NCI-H2171 (cell line): ENCODE measurements at regions not wholly inside any gene's neighbourhood (a gene's known extent, or its start where the extent isn't known, plus 50 kb on each side); places are given as distances from the start of the nearest gene placed in this dataset.

Experiments used
- DNase-seq: peaks from one replicate; lab custom pipeline; 2025; lab: John Stamatoyannopoulos, UW

DNA sequence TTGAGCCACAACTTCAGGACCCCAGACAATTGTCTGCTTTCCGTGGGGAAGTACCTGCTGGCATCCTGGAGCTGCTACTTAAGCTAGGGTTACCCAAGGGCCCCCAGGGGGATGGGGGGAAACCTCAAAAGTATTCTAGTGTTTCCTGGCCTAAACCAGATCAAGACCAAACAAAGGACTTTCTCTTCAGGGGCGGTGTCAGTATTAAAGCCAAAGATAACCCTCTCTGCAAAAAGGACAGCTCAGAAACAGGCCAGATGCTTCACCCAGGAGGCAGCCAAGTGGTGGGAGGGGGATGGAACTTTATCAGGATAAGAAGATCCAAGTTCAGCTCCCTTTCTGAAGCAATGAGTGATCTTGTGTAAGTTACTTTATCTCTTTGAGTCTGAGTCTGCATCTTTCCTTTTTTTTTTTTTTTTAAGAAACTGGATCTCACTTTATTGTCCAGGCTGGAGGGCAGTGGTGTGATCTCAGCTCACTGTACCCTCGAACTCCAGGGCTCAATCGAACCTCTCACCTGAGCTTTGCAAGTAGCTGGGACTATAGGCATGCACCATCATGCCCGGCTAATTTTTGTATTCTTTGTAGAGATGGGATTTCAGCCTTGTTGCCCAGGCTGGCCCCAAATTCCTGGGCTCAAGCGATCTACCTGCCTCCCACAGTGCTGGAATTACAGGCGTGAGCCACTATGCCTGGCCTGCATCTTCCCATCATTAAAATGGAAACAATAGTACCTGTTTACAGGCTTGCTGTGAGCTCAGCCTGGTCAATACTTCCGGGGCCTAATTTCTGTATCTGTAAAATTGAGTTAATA is 151.8 kb upstream of the PTPRM start:
- no peak for DNase-seq

DNA sequence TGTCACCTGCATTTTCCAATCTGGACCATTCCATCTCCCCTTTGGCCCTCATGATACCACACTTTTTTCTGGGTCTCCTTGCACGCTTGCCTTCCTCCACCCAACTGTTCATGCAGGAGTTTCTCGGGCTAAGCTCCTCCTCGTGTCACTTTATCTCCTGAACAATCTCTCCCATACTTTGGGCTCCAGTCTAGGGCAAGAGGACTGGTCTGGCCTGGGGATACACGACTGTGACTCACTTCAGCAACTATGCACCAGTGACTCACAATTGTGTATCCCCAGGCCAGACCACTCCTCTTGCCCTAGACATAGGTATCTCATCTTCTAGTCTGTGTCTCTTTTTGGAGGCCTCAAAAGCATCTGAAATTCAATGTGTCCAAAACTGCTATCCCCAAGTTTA is 149.4 kb upstream of the PTPRM start:
- DNase-seq: no peak

DNA sequence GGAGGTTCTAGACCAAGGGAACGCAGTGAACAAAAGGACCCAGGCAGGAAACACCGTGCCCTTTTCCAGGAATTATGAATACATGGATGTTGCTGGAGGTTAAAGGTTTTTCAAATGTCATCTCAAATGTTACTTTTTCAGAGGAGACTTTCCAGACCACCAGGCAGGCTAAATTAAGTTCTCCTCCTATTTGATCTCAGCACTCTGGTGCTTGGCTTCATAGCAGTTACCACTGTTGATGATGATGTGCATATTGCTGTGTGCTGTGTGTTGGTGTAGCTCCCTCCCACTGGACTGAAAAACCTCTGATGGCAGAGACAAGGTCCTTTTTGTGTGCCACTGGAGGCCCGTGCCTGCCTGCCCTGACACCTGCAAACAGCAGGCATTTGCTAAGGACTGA is 137.3 kb upstream of the PTPRM start:
- no peak for DNase-seq

DNA sequence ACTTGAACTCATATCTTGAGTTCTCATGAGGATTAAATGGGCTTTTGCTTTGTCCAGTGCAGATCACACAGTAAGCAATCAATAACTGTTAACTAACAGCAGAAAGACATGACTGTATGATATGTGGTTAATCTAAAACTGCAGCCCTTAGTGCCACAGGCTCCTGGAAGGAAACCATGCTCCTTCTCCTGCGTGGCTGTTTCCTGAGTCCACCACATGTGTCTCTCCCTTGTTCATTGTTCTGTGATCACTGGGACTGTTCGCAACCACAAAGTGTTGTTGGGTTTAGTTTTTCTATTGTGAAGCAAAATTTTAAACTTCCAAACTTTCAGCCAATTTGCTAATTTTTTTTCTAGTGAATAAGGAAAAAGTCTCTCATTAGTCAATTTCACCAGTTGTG is 130.9 kb upstream of the PTPRM start:
- DNase-seq: no peak

DNA sequence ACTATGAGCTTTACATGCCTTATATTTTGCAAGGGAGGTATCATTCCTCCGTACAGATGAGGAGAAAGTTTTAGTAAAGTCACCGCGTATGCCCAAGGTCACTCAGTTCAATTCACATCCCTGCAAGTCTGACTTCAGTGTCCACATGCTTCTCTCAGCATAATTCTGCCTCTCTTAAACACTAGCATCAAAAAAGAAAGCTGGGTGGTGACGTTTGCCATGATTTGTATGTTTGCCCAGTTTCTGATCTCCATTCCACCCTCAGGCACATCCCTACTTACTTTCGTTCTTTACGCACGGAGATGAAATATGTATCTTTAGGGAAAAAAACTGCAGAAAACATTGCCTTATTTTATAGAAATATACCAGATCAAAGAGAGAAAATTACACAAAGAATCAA is 129.2 kb upstream of the PTPRM start:
- DNase-seq: no peak

DNA sequence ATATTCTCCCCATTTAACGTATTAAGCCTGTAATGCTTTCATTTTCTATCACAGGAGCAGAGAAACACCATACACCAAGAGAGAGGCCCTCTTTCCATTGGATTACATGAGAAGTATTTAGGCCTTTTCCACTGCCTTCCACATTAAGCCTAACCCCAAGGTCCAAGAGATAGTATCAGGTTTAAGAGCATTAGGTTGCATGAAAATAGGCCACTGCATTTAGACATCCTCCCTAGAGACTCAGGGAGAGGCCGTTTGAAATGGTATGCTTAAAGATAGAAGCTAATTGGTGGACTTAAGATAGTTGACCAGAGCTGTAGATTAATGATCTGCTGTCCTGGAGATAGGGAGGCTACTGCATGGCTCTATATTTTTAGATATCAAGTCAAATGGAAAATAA is 128.5 kb upstream of the PTPRM start:
- DNase-seq: no peak

DNA sequence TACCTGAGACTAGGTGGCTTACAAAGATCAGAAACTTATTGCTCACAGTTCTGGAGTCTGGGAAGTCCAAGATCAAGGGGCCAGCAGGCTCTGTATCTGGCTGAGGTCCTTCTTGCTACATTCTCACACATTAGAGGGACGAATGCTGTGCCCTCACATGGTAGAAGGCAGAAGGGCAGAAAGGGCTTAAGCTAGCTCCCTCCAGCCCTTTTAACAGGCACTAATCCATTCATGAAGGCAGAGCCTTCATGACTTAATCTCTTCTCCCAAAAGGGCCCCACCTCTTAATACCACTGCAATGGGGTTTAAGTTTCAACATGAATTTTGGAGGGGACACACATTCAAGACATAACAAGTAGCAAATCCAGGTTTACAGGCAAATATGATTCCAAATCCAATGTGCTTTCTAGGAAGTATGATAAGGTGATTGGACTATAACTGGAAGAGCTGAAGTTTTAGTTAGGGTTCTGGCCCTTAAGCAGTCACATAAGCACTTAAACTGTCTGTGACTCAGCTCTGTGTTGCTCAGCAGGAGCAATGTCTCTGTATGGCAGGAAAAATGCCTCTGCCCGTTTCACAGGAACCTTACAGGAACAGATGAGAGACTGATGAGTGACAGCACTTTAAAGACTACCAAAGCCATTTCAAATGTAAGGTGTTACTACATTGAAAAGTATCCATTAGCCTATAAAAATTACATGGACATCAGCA is 119.6 kb upstream of the PTPRM start:
- no peak for DNase-seq

DNA sequence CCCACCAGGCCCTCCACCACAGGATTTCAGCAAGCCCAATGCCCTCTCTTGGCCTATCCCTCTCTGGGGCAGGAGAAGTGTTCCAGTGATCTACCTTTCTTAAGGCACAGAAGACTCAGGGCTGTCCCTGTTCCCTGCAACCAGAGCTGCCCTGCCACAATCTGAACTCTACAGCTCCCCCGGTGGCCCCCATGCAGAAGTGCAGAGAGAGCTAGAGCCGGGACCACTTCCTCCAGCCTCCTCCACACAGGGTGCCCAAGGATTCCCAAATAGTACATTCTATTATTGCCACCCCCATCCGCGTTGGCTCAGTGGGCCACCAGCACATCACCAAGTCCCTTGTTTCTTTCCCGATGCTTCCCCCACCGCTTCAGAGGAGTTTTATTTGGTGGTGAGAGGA is 114.8 kb upstream of the PTPRM start:
- DNase-seq: peak; percentile 6

DNA sequence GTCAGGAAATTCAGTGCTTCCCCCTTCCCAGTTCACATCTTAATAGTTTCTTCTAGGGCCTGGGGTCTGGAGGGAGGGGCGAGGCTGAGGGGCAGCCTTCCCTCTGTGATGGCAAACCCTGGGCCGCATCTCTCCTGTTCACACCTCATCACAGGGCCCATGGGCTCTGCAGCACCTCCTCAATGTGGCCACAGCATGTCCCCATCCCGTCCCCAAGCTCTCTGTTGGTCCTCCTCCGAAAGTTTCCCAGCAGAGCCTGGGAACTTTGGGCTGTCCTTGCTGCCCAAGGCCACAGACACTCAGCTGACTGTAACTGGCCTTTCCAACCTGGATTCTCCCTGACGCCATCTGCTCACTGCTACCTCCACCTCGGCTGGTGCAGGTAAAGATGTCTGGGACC is 112.7 kb upstream of the PTPRM start:
- DNase-seq: no peak

DNA sequence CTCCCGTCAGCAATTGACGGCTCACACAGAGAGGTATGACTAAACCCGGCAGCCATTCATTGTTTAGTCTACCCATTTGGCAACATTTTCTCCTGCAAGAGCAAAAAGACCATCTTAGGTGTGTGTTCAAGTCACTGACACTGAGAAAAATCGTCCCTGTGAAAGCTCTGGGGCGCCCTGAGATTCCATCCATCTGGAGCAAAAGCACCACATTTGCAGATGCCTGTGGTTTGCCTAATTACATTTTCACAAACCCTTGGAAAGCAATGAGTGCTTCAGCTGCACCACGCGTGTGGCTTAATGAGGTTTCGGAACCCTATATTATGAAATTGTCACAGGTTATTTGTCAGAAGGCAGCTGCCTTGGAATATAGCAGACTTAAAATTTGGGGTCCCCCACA is 110.7 kb upstream of the PTPRM start:
- no peak for DNase-seq

DNA sequence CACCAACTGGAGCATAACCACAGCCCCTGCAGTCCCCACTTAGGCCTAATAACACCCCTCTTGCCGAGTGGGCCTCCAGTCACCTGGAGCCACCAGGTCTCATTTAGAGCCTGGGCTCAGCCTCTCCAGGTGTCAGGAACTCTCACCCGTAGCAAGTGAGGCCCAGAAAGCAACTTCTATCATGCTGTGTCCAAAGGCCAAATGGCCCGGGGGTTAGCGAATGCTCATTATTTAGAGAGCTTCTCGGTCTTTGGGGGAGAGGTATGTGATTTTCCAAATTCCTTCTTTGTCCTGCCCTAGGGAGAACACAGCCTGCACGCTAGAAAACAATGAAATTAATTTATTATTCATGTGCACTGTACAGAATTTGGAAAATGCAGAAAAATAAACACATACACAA is 109.9 kb upstream of the PTPRM start:
- DNase-seq: no peak

DNA sequence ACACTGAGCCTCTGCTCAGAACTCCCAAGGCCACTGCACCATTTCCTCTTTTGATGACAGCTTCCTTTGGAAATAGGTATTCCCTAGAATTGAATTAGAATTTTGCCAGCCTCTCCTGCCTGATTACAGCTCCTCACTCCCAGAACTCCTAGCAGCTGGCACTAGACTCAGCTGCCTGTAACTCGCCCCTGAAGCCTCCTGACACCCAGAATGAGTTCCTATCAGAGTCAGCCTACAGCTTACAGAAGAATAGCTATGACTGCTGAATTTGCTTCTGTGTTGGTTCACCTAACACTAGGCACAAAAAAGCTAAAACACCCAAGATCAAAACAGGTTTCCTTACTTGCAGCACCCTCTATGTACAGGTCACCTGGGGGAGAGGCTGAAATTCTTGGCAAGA is 108.2 kb upstream of the PTPRM start:
- DNase-seq: no peak

DNA sequence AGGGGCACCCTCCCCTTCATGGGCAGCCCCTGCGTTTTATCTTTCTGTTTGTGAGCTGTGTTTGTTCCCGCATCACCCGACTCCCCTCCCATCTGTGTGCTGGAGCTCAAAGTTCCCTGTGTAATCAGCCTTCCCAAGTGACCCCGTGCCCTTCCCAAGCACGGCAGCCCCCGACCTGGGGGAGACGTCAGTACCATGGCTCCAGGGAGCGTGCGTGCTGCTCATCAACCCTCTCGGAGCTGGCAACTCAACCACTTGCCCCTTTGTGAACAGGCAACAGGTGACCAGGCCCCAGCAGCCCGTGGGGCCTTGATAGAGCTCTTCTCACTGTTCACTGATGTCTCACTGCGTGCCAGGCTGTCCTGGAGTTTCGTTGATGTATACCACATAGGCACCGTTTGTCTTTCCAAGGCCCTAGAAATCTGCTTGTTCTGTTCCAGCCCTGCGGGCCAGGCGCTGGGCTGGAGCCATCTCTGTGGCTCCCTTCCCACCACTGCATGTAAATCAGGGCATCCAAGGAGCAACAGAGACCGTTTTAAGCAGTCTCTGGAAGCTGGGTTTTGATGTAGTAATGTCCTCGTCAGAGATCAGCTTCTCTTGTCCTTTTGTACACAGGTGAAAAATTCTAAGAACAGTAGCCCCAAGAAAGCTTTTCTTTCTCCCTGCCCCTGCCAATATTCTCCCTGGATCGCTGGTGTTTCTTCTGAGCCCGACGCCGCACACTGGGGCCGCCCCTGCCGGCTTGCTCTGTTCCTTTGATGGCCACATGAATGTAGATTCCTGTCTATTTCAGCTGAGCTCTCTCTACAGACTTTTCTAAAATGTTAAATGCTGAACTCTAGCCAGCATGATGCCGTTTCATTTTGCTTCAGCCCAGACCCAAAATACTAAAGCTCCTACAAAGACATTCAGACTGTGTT is 107.0 kb upstream of the PTPRM start:
- DNase-seq: no peak

DNA sequence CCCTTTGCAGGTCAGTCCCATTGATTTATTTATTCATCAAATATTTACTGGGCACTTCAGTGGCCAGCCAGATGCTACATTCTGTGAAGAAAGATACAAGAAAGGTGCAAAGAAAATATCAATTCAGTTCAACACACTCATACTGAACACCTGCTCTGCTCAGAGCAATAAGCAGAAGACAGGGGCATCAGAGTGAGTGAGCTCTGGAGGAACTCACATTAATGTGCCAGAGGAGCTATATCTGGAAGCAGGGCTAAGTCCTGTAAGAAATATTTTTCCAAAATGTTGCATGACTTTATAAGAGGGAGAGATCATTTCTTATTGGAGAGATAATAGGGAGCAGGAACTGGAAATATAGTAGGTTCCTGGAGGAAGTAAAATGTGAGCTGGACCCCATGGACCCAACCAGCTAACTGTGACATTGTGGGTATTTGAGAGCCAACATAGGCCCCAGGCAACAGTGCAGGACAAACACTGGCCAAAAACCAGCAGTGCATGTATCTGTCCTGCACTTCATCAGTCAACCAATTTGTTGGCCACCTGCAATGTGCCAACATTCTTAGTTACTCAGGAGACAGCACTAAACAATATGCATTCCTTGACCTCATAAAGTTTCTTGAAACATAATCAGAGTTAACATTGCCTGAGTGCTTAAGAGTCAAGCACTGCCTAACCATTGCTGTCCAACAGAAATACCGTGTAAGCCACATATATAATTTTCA is 102.7 kb upstream of the PTPRM start:
- no peak for DNase-seq

DNA sequence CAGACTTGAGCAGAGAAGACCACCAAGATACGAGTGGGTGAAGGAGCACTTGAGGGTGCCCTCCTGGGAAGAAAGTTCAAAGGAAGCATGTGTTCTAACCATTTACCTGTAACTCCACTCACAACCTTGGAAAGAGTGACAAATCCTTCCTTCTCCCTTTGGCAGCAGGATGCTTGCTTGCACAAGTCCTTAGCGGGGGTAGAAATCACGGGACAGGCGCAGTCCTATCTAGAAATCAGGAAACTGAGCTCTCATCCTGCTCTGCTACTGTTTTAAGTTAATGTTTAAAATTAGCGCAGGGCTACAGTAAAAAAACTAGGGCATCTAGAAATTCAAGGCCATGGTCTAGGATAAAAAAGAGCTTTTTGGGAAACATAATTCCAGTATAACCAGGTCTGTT is 100.9 kb upstream of the PTPRM start:
- DNase-seq: no peak

DNA sequence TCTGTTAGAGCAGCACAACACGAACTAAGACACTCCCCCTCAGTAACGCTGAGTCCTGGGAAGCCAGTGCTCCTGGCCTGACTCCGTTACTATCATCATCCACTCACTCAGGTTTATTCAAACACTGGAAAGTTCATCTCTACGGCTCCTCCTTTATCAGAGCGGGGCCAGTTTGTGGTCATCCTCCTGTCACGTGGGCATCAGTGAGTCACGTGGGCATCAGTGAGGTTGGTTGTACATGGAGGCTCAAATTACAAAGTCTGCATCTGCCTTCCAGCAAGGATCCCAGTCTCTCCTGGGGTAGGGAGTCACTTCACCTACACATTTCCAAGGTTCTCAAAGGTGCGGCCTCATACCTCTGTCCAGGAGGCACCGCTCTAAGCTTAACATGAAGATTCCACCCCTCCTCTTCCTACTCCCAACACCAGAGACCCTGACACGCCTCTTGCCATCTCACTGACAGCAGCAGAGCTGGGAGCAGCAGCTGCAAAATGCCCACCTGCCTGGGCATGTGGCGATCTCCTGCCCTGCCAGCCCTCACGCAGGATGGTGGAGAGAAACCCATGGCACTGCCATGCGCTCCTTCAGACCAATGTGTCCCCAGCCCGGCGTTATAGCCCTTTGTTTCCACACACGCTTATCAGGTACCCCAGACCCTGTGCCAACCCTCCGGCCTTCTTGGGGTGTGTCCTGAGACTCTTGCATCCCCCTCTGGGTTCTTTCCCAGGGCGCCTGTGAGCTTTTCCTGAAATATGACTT is 99.2 kb upstream of the PTPRM start:
- DNase-seq: peak; percentile 65

DNA sequence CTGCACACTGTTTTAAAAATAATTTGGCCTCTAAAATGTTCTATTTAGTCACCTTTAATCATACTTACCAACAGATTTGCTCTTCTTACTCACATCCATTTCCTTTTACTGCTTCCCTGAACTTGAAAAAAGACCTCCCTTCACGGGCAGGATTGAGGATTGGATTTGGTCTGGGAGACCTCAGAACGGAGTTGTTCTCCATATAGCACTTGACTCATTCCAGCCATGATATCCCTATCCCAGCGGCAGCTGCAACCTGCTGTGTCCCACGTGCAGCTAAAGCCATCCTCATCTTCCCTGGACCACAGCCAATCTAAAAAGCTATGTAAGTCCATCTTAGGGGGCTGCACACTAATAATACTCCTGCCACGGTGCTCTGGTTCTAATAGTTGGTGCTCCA is 97.0 kb upstream of the PTPRM start:
- DNase-seq: no peak

DNA sequence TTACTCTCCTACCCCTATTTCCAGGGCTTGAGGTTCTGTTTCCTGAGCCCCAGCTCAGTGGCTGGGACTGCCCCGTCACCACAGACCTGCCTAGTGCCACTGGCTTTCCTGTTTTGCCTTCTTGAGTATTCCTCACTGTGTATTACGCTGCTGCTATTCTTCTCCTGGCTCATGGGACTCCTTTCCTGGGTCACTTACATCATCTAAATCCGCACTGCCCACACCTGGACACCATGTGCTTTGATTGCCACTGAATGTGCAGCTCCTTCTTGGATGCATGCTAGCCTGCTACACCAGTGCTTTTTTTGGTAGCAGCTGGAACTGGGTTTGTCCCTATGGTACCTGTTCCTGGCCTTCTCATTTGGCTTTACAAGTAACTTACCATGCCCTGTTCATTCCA is 96.6 kb upstream of the PTPRM start:
- no peak for DNase-seq

DNA sequence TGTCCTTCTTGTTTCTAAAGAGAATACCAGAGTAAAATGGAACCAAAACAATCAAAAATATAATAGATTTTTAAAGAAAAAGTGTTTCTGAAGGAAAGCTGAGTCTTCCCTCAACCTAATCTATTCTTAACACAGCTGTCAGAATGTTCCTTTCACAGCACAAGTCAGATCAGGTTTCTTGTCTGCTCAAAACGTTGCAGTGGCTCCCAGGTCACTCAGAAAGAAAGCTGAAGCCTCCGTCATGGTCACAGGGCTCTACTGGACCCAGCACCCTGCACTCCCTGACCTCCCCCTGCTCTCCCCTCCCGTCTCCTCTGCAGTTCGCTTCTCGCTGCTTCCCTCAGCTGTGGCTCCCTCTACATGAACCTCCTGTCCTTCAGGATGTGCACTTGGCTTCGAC is 90.7 kb upstream of the PTPRM start:
- no peak for DNase-seq

DNA sequence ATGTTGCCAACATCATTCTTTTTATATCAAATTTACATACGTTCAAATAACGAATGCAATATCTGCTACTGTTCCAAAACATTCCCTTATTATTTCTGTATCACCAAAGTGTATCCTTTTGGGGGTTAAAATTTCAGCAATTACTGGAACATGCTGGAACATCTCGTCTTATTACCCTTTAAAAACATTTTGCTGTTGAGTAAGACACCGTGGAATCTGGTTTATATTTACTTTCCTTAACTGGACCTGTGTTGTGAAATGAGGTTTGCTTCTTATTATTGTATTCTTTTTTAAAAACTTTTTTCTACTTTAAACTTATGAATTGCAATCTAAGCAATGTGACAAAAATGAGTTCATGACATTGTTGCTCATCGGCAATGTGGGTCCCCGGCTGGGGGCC is 87.4 kb upstream of the PTPRM start:
- DNase-seq: no peak

DNA sequence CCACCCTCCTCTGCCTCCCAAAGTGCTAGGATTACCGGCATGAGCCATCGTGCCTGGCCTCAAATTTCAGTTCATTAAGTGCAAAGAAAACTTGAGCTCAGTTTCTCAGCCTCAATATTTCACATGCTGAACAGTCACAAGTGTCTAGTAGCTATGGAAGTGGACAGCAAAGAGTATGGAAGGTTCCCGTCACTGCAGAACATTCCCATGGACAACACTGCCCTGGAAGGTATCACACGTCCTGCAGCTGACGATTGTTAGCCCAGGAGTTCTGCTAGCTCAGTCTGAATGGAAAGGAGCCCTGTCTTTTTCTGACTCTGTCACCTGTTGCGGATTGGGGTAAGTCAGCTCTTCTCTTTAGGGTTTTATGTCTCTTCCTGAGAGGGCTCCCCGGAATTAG is 86.2 kb upstream of the PTPRM start:
- DNase-seq: no peak
